Erythroblast (primary cell): ENCODE measurements at regions not wholly inside any gene's neighbourhood (a gene's known extent, or its start where the extent isn't known, plus 50 kb on each side); places are given as distances from the start of the nearest gene placed in this dataset.

ENCODE experiments used
- GATA1 ChIP-seq: IDR thresholded peaks from 2 replicates; pipeline ENCODE4 v1.6.1; 2011; ENCODE audit warnings: low read depth, mild to moderate bottlenecking, control low read depth, low read length, moderate library complexity
- POLR2A ChIP-seq: IDR thresholded peaks from 2 replicates; pipeline ENCODE4 v1.6.1; 2011; ENCODE audit warnings: mild to moderate bottlenecking, low read length

GRCh38 chr4:183012879-183013729, 86.0 kb upstream of the WWC2 start:
- TF ChIP-seq POLR2A (no peak), GATA1 (no peak)
